Ascending aorta (tissue), 2 donors: ENCODE measurements at regions not wholly inside any gene's neighbourhood (a gene's known extent, or its start where the extent isn't known, plus 50 kb on each side); places are given as distances from the start of the nearest gene placed in this dataset.

Experiments used
- DNase-seq, 2 donors: peaks; one replicate each; pipeline ENCODE4 v3.0.0-alpha.2; 2019; ENCODE audit warnings: low spot score in 2 of 2
- H3K27ac ChIP-seq, 2 donors: fragments of 200-600 bp; sonication (generic); one replicate each; pipeline ENCODE4 v1.5.1; 2016 to 2017; ENCODE audit warnings: mild to moderate bottlenecking in 1 of 2
- H3K27me3 ChIP-seq: fragments of 200-600 bp; sonication (generic); one replicate; pipeline ENCODE4 v1.5.1; 2017
- H3K36me3 ChIP-seq, 2 donors: fragments of 200-600 bp; sonication (generic); one replicate each; pipeline ENCODE4 v1.5.1; 2016
- H3K4me1 ChIP-seq, 2 donors: fragments of 200-600 bp; sonication (generic); one replicate each; pipeline ENCODE4 v1.5.1; 2016 to 2017; ENCODE audit warnings: mild to moderate bottlenecking in 1 of 2
- H3K4me3 ChIP-seq, 2 donors: fragments of 200-600 bp; sonication (generic); one replicate each; pipeline ENCODE4 v1.5.1; 2016 to 2017; ENCODE audit warnings: mild to moderate bottlenecking in 1 of 2
- H3K9me3 ChIP-seq, 2 donors: fragments of 200-600 bp; sonication (generic); one replicate each; pipeline ENCODE4 v1.5.1; 2016
- CTCF ChIP-seq, 3 experiments: fragments of 200-600 bp in 2 of 3; fragments of 450-650 bp in 1 of 3; sonication (generic) in 2 of 3; IDR thresholded peaks; one replicate each; pipeline ENCODE4 v1.5.1; 2016 to 2019; ENCODE audit warnings: antibody characterized with exemption in 3 of 3, mild to moderate bottlenecking in 1 of 3, moderate library complexity in 1 of 3
- intact Hi-C: fragments of 100-400 bp; cut with DNase I; formaldehyde crosslinking; loops from one replicate; pipeline ENCODE4 v1.15.1; 2023

GRCh38 chr11:10371926-10372641 is 67.2 kb downstream of the ADM start:
- no peak overlapping the region for H3K27ac ChIP-seq
- intact Hi-C loops: no loop called here

GRCh38 chr11:10373340-10373739 is 68.5 kb downstream of the ADM start:
- Histone ChIP-seq H3K27ac (no peak overlapping the region), H3K27me3 (no peaks in the 10 kb centered on the region), H3K4me3 (no peak overlapping the region), H3K36me3 (no peaks in the 10 kb centered on the region), H3K4me1 (peaks cover 0 to 7% of the 10 kb centered on the region in 2 donors), H3K9me3 (no peaks in the 10 kb centered on the region)
- no peak for TF ChIP-seq CTCF (IDR thresholded peaks at IDR 0.05)
- DNase-seq: no peak
- intact Hi-C loops: no loop called here

More at GRCh38 chr11:10371926-10372641, 67.2 kb downstream of the ADM start:
- H3K4me1 ChIP-seq: peaks cover 0 to 4% of the 10 kb centered on the region in 2 donors
- DNase-seq: no peak
- H3K9me3 ChIP-seq: no peaks in the 10 kb centered on the region
- no peak overlapping the region for H3K4me3 ChIP-seq
- H3K36me3 ChIP-seq: no peaks in the 10 kb centered on the region
- H3K27me3 ChIP-seq: no peaks in the 10 kb centered on the region
- no peak for TF ChIP-seq CTCF (IDR thresholded peaks at IDR 0.05)

- Histone ChIP-seq H3K36me3 (no peaks in the 10 kb centered on the region), H3K27me3 (no peaks in the 10 kb centered on the region), H3K4me1 (peaks cover 0 to 7% of the 10 kb centered on the region in 2 donors), H3K4me3 (no peak overlapping the region), H3K9me3 (no peaks in the 10 kb centered on the region), H3K27ac (no peak overlapping the region)
- no peak for TF ChIP-seq CTCF (IDR thresholded peaks at IDR 0.05)
- DNase-seq: no peak
- intact Hi-C loops: no loop called here
Observed at GRCh38 chr11:10373929-10374328, 69.1 kb downstream of the ADM start.

GRCh38 chr11:10374386-10374785 is 69.5 kb downstream of the ADM start:
- Histone ChIP-seq H3K27ac (no peak overlapping the region), H3K36me3 (no peaks in the 10 kb centered on the region), H3K27me3 (no peaks in the 10 kb centered on the region), H3K9me3 (no peaks in the 10 kb centered on the region), H3K4me1 (peaks cover 3 to 8% of the 10 kb centered on the region in 2 donors), H3K4me3 (no peak overlapping the region)
- intact Hi-C loops: no loop called here
- no peak for TF ChIP-seq CTCF (IDR thresholded peaks at IDR 0.05)
- DNase-seq: no peak

GRCh38 chr11:10375280-10375971 is 70.6 kb downstream of the ADM start:
- Histone ChIP-seq H3K36me3 (no peaks in the 10 kb centered on the region), H3K27me3 (no peaks in the 10 kb centered on the region), H3K4me3 (no peak overlapping the region), H3K4me1 (peaks cover 7 to 13% of the 10 kb centered on the region in 2 donors), H3K9me3 (no peaks in the 10 kb centered on the region), H3K27ac (no peak overlapping the region)
- no peak for TF ChIP-seq CTCF (IDR thresholded peaks at IDR 0.05)
- DNase-seq: no peak
- intact Hi-C loops: no loop called here
